Uterus (tissue), 2 donors: ENCODE measurements at regions not wholly inside any gene's neighbourhood (a gene's known extent, or its start where the extent isn't known, plus 50 kb on each side); places are given as distances from the start of the nearest gene placed in this dataset.

Experiments
- POLR2A ChIP-seq, 2 donors: fragments of 450-650 bp; IDR thresholded peaks; one replicate each; pipeline ENCODE4 v1.6.1; 2016; ENCODE audit warnings: antibody characterized with exemption in 2 of 2, mild to moderate bottlenecking in 1 of 2, moderate library complexity in 1 of 2
- TF ChIP-seq, protein P1 (sequence below), 4 experiments: fragments of 200-600 bp in 2 of 4; fragments of 450-650 bp in 2 of 4; sonication (generic) in 2 of 4; IDR thresholded peaks; one replicate each; pipeline ENCODE4 v1.5.1; 2016 to 2019; ENCODE audit warnings: antibody characterized with exemption in 4 of 4, mild to moderate bottlenecking in 2 of 4, moderate library complexity in 1 of 4

DNA sequence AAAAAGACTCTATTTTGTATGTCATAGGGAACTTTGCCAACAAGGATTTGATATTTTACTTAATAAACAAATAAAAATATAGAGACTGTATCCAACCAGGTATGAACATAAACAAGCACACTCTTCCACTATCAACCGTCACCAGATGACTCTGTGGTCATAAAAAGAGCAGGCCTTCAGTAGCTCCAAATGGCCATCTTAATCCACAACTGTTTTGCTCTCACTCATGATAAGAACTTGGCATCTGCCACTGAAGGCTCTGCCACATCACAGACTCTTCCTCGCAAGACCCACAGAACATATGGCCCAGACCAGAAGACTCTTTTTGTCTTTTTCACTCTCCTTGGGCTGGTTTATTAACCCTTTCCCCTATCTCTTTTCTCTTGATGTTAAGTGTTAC, 98.7 kb upstream of the POM121L12 start:
- TF ChIP-seq, protein P1, sequence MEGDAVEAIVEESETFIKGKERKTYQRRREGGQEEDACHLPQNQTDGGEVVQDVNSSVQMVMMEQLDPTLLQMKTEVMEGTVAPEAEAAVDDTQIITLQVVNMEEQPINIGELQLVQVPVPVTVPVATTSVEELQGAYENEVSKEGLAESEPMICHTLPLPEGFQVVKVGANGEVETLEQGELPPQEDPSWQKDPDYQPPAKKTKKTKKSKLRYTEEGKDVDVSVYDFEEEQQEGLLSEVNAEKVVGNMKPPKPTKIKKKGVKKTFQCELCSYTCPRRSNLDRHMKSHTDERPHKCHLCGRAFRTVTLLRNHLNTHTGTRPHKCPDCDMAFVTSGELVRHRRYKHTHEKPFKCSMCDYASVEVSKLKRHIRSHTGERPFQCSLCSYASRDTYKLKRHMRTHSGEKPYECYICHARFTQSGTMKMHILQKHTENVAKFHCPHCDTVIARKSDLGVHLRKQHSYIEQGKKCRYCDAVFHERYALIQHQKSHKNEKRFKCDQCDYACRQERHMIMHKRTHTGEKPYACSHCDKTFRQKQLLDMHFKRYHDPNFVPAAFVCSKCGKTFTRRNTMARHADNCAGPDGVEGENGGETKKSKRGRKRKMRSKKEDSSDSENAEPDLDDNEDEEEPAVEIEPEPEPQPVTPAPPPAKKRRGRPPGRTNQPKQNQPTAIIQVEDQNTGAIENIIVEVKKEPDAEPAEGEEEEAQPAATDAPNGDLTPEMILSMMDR (IDR thresholded peaks at IDR 0.05): no peak
- no peak for TF ChIP-seq POLR2A (IDR thresholded peaks at IDR 0.05)
